ENCODE measurements at regions not wholly inside any gene's neighbourhood (a gene's known extent, or its start where the extent isn't known, plus 50 kb on each side); places are given as distances from the start of the nearest gene placed in this dataset.

- TF ChIP-seq CTCF (IDR thresholded peaks at IDR 0.05) = peak in 1 of 12 donors; percentile 6
- no peak for TF ChIP-seq POLR2A (IDR thresholded peaks at IDR 0.05)
Observed at GRCh38 chr7:120089968-120090367, 183.0 kb upstream of the KCND2 start.

Measured in heart left ventricle (tissue), 13 donors.